Keratinocyte (primary cell): ENCODE measurements at regions not wholly inside any gene's neighbourhood (a gene's known extent, or its start where the extent isn't known, plus 50 kb on each side); places are given as distances from the start of the nearest gene placed in this dataset.

Experiments
- DNase-seq: peaks from one replicate; pipeline ENCODE4 v3.0.0-alpha.2; 2011; ENCODE audit warnings: low read depth, missing footprints, low spot score
- FAIRE-seq: peaks from 2 replicates; lab custom pipeline; 2011; peaks lifted over from hg19 to GRCh38; lab: Jason Lieb, UNC
- H2AFZ ChIP-seq: 2 replicates; pipeline ENCODE4 v1.6.0; 2012; ENCODE audit warnings: low read length, control low read depth, inconsistent platforms; ENCODE audit not compliant: control insufficient read depth
- H3K27ac ChIP-seq: 2 replicates; pipeline ENCODE4 v1.5.1; 2011; ENCODE audit warnings: low read length; ENCODE audit not compliant: control insufficient read depth, insufficient read depth
- H3K27me3 ChIP-seq: 3 replicates; pipeline ENCODE4 v1.6.0; 2011; ENCODE audit warnings: low read length; ENCODE audit not compliant: control insufficient read depth, insufficient read depth; ENCODE audit errors: extremely low read depth
- H3K36me3 ChIP-seq, 2 experiments: 2 replicates in 1 of 2; 3 replicates in 1 of 2; pipeline ENCODE4 v1.5.1; 2011; ENCODE audit warnings: low read length in 2 of 2, mild to moderate bottlenecking in 1 of 2; ENCODE audit not compliant: control insufficient read depth in 2 of 2, insufficient read depth in 2 of 2; ENCODE audit errors: extremely low read depth in 1 of 2
- H3K4me1 ChIP-seq: 3 replicates; pipeline ENCODE4 v1.5.1; 2011; ENCODE audit warnings: low read length; ENCODE audit not compliant: control insufficient read depth, insufficient read depth; ENCODE audit errors: extremely low read depth
- H3K4me2 ChIP-seq: 3 replicates; pipeline ENCODE4 v1.6.0; 2011; ENCODE audit warnings: low read depth, low read length; ENCODE audit not compliant: control insufficient read depth, insufficient read depth; ENCODE audit errors: extremely low read depth
- H3K4me3 ChIP-seq, 3 experiments: fragments of 200-600 bp in 1 of 3; sonication (generic) in 1 of 3; 2 replicates in 2 of 3; 3 replicates in 1 of 3; pipeline ENCODE4 v1.5.1; 2011 to 2016; ENCODE audit warnings: low read length in 3 of 3, mild to moderate bottlenecking in 3 of 3, control low read depth in 2 of 3, inconsistent platforms in 1 of 3, low read depth in 1 of 3, mixed read lengths in 1 of 3, mixed run types in 1 of 3, moderate library complexity in 1 of 3; ENCODE audit not compliant: control insufficient read depth in 2 of 3, insufficient read depth in 2 of 3; ENCODE audit errors: extremely low read depth in 1 of 3
- H3K79me2 ChIP-seq: 2 replicates; pipeline ENCODE4 v1.6.0; 2012; ENCODE audit warnings: low read length; ENCODE audit not compliant: control insufficient read depth, insufficient read depth
- H3K9ac ChIP-seq: 3 replicates; pipeline ENCODE4 v1.6.0; 2011; ENCODE audit warnings: low read length; ENCODE audit not compliant: control insufficient read depth, insufficient read depth; ENCODE audit errors: extremely low read depth
- H3K9me1 ChIP-seq: 3 replicates; pipeline ENCODE4 v1.6.0; 2011; ENCODE audit warnings: low read length; ENCODE audit not compliant: control insufficient read depth, insufficient read depth; ENCODE audit errors: extremely low read depth
- H3K9me3 ChIP-seq: 2 replicates; pipeline ENCODE4 v1.5.1; 2012; ENCODE audit warnings: low read depth, low read length; ENCODE audit not compliant: control insufficient read depth
- H4K20me1 ChIP-seq: 3 replicates; pipeline ENCODE4 v1.6.0; 2011; ENCODE audit warnings: low read length; ENCODE audit not compliant: control insufficient read depth, insufficient read depth; ENCODE audit errors: extremely low read depth
- CTCF ChIP-seq, 3 experiments: IDR thresholded peaks in 1 of 3; conservative IDR thresholded peaks in 1 of 3; optimal IDR thresholded peaks in 1 of 3; 2 replicates in 2 of 3; 3 replicates in 1 of 3; pipeline versions ENCODE3 to v1.5.1; 2011; ENCODE audit warnings: low read length in 3 of 3, mild to moderate bottlenecking in 3 of 3, moderate library complexity in 2 of 3, control low read depth in 1 of 3, inconsistent platforms in 1 of 3; ENCODE audit not compliant: insufficient read depth in 2 of 3; ENCODE audit errors: extremely low read depth in 1 of 3
- EZH2 ChIP-seq: IDR thresholded peaks from one replicate; pipeline ENCODE4 v1.6.1; 2012; ENCODE audit warnings: inconsistent platforms, mild to moderate bottlenecking, low read length, moderate library complexity
- dilution Hi-C: fragments of 300-500 bp; cut with MboI; formaldehyde crosslinking; loops from one replicate; pipeline ENCODE4 v1.7.0; 2020; ENCODE audit warnings: low sequenced_read_pairs; ENCODE audit not compliant: extremely low pct_ligation_motif_present

DNA sequence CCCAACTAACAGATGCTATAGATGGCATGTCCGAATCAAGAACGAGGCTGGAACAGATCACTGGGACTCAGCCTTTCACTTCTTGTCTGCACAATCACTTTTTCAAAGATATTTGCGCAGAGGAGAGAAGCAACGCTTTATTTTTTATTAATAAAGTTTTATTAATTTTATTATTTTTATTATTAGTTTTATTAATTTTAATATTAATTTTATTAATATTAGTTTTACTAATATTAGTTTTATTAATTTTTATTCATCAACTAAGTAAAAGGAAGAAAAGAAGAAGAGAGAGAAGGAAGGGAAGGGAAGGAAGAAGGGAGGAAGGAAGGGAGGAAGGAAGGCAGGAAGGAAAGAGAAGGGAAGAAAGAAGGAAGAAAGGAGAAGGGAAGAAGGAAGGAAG is 236.4 kb upstream of the HHIP start:
- H3K4me3 ChIP-seq = no peak overlapping the region
- H3K4me1 ChIP-seq = no peaks in the 10 kb centered on the region
- H3K36me3 ChIP-seq = no peaks in the 10 kb centered on the region
- DNase-seq = no peak
- FAIRE-seq = no peak
- H4K20me1 ChIP-seq = no peaks in the 10 kb centered on the region
- no peaks in the 10 kb centered on the region for H3K9me3 ChIP-seq
- H3K27me3 ChIP-seq = peaks cover 2% of the 10 kb centered on the region
- H3K27ac ChIP-seq = no peak overlapping the region
- dilution Hi-C loops = no loop called here
- H3K9me1 ChIP-seq = no peaks in the 10 kb centered on the region
- H3K4me2 ChIP-seq = no peak overlapping the region
- H2AFZ ChIP-seq = no peak overlapping the region
- H3K9ac ChIP-seq = no peak overlapping the region
- H3K79me2 ChIP-seq = no peaks in the 10 kb centered on the region
- TF ChIP-seq EZH2 = no peak
- no peak for TF ChIP-seq CTCF (optimal IDR thresholded peaks at IDR 0.05 in 1 of 3, IDR thresholded peaks at IDR 0.05 in 1 of 3, conservative IDR thresholded peaks at IDR 0.05 in 1 of 3; ENCODE audit: extremely low read depth in 1 of 3, insufficient read depth in 2 of 3, low read length in 3 of 3)

DNA sequence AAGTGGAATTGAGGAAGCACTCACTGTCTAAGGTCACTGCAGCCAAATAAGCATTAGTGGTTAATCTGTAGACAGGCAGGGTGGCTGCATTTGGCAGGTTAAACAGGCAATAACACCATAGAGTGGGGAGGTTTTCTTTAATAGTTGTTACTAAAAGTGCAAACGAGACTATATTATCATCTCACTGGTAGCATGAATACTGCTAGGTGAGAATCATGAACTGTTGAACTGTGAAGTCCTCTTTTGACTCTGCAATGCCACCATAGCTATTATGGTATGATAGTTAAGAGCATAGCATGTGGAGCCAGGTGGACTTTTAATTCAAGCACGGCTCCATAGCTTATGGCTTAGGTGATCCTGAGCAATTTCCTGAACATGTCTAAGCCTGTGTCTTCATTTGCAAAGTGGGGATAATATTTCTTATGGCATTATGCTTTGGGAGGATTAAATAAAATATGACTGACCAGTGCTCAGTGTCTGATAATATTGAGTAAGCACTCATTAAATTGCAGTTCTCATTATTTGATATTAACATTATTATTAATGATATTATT is 235.6 kb upstream of the HHIP start:
- Histone ChIP-seq H3K9me1 (no peaks in the 10 kb centered on the region), H4K20me1 (no peaks in the 10 kb centered on the region), H3K4me2 (no peak overlapping the region), H3K36me3 (no peaks in the 10 kb centered on the region), H3K27me3 (no peaks in the 10 kb centered on the region), H3K4me3 (no peak overlapping the region), H2AFZ (no peak overlapping the region), H3K9me3 (no peaks in the 10 kb centered on the region), H3K9ac (no peak overlapping the region), H3K4me1 (no peaks in the 10 kb centered on the region), H3K27ac (no peak overlapping the region), H3K79me2 (no peaks in the 10 kb centered on the region)
- TF ChIP-seq CTCF (optimal IDR thresholded peaks at IDR 0.05 in 1 of 3, IDR thresholded peaks at IDR 0.05 in 1 of 3, conservative IDR thresholded peaks at IDR 0.05 in 1 of 3; ENCODE audit: extremely low read depth in 1 of 3, insufficient read depth in 2 of 3, low read length in 3 of 3) (no peak), EZH2 (no peak)
- DNase-seq (no peak), FAIRE-seq (no peak)
- dilution Hi-C loops = no loop called here
